ENCODE measurements at regions not wholly inside any gene's neighbourhood (a gene's known extent, or its start where the extent isn't known, plus 50 kb on each side); places are given as distances from the start of the nearest gene placed in this dataset.

DNA sequence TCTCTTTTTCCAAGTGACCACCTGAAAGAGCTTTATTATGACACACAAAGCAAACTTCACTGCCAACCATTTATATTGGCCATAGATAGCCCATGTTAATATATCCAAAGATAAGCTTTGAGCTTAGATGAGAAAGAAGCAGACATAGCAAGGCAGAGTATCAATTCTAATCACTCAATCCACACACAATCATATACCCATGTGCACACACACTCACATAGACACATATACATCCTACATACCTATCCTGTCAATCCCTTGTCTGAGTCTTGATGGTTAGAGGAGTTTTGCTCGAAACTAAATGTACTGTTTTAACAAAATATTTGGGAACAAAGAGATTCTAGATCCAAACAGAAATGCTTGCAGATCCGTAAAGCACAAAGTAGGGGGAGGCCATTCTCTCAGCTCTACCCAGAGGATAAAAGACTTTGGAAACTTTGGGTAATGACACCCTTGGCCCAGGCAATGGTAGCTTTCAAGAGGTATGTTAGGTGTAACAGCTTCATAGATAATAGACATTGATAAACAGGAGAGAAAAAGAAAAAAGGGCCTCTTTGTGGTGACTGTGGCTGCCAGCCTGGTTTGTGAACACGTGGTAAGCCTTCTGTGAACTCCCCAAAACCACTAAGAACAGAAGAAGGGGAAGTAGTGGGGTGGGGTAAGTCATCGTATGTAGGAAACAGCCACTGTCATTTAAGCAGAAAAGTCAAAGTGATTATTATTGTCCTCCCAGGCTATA, 121.6 kb downstream of the TLR4 start:
- Histone ChIP-seq H3F3A (ENCODE audit: insufficient read depth, low read length) (no peaks in the 10 kb centered on the region), H3K9me3 (ENCODE audit: low read length) (no peaks in the 10 kb centered on the region), H3K9me2 (ENCODE audit: low read depth, low read length) (no peaks in the 10 kb centered on the region), H3K36me3 (ENCODE audit: insufficient read depth, low read length) (no peaks in the 10 kb centered on the region), H3K27me3 (ENCODE audit: insufficient read depth, low read length) (no peaks in the 10 kb centered on the region), H2AFZ (ENCODE audit: low read length) (no peak overlapping the region), H3K4me1 (ENCODE audit: insufficient read depth, low read length, severe bottlenecking) (no peaks in the 10 kb centered on the region), H3K4me3 (ENCODE audit: low read depth, low read length, poor library complexity, severe bottlenecking) (no peak overlapping the region), H3K4me2 (ENCODE audit: low read length) (no peak overlapping the region), H3K79me2 (ENCODE audit: insufficient read depth, low read length) (no peaks in the 10 kb centered on the region), H4K20me1 (ENCODE audit: insufficient read depth, low read length) (no peaks in the 10 kb centered on the region), H3K27ac (ENCODE audit: low read depth, low read length, poor library complexity, severe bottlenecking) (no peak overlapping the region), H3K9ac (ENCODE audit: low read length) (no peak overlapping the region)
- TF ChIP-seq EZH2 (IDR thresholded peaks at IDR 0.05; ENCODE audit: borderline replicate concordance, low read length) = no peak
- TF ChIP-seq, protein P1, sequence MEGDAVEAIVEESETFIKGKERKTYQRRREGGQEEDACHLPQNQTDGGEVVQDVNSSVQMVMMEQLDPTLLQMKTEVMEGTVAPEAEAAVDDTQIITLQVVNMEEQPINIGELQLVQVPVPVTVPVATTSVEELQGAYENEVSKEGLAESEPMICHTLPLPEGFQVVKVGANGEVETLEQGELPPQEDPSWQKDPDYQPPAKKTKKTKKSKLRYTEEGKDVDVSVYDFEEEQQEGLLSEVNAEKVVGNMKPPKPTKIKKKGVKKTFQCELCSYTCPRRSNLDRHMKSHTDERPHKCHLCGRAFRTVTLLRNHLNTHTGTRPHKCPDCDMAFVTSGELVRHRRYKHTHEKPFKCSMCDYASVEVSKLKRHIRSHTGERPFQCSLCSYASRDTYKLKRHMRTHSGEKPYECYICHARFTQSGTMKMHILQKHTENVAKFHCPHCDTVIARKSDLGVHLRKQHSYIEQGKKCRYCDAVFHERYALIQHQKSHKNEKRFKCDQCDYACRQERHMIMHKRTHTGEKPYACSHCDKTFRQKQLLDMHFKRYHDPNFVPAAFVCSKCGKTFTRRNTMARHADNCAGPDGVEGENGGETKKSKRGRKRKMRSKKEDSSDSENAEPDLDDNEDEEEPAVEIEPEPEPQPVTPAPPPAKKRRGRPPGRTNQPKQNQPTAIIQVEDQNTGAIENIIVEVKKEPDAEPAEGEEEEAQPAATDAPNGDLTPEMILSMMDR (IDR thresholded peaks at IDR 0.05; ENCODE audit: low read length) = no peak

DNA sequence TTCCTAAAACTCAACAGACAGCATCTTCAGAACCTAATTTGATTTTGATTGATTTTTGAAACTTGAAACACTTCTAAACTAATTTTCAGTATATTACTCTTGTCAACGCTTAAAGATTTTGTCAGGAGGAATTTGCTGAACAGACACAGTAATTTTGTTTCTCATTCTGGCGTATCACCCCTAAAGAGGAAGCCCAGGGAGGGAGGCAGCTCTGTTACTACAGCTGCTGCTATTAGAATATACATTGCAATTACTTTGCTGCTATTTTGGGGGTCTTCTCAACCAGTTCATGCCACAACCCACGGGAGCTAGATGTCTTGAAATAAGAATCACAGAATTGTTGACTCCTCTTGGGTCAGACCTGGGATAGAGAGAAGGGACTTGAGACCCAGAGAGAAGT, 122.6 kb downstream of the TLR4 start:
- no peak overlapping the region for H3K9ac ChIP-seq (ENCODE audit: low read length)
- H3K9me2 ChIP-seq (ENCODE audit: low read depth, low read length) = no peaks in the 10 kb centered on the region
- H3K4me3 ChIP-seq (ENCODE audit: low read depth, low read length, poor library complexity, severe bottlenecking) = no peak overlapping the region
- no peaks in the 10 kb centered on the region for H3K79me2 ChIP-seq (ENCODE audit: insufficient read depth, low read length)
- H3F3A ChIP-seq (ENCODE audit: insufficient read depth, low read length) = no peaks in the 10 kb centered on the region
- H3K4me2 ChIP-seq (ENCODE audit: low read length) = no peak overlapping the region
- no peak overlapping the region for H3K27ac ChIP-seq (ENCODE audit: low read depth, low read length, poor library complexity, severe bottlenecking)
- no peaks in the 10 kb centered on the region for H4K20me1 ChIP-seq (ENCODE audit: insufficient read depth, low read length)
- TF ChIP-seq, protein P1 (IDR thresholded peaks at IDR 0.05; ENCODE audit: low read length) = no peak
- no peak for TF ChIP-seq EZH2 (IDR thresholded peaks at IDR 0.05; ENCODE audit: borderline replicate concordance, low read length)
- no peaks in the 10 kb centered on the region for H3K36me3 ChIP-seq (ENCODE audit: insufficient read depth, low read length)
- no peak overlapping the region for H2AFZ ChIP-seq (ENCODE audit: low read length)
- no peaks in the 10 kb centered on the region for H3K9me3 ChIP-seq (ENCODE audit: low read length)
- H3K4me1 ChIP-seq (ENCODE audit: insufficient read depth, low read length, severe bottlenecking) = no peaks in the 10 kb centered on the region
- no peaks in the 10 kb centered on the region for H3K27me3 ChIP-seq (ENCODE audit: insufficient read depth, low read length)

DNA sequence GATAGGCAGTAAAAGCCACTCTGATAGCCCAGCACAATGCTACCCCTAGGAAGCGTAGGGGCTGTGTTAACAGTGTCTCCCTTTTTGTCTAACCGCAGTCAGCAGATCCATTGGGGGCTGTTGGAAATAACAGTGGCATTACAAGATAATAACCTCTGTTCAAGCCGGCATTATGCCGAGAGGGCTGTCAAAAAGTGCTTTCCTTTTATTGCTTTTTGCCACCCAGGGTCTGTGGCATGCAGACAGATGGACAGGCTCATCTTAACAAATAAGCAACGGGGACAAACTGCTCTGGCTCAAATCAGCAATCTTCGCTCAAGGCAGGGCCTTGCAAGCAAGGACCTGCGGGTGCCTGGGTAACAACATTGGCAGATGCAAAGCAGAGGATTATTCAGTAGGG, 123.3 kb downstream of the TLR4 start:
- TF ChIP-seq, protein P1 (IDR thresholded peaks at IDR 0.05; ENCODE audit: low read length) = no peak
- no peak for TF ChIP-seq EZH2 (IDR thresholded peaks at IDR 0.05; ENCODE audit: borderline replicate concordance, low read length)
- no peaks in the 10 kb centered on the region for H3K9me3 ChIP-seq (ENCODE audit: low read length)

More for the DNA sequence above, 123.3 kb downstream of the TLR4 start:
- H3K4me1 ChIP-seq (ENCODE audit: insufficient read depth, low read length, severe bottlenecking) = no peaks in the 10 kb centered on the region
- no peaks in the 10 kb centered on the region for H3F3A ChIP-seq (ENCODE audit: insufficient read depth, low read length)
- H3K9me2 ChIP-seq (ENCODE audit: low read depth, low read length) = no peaks in the 10 kb centered on the region
- H3K4me3 ChIP-seq (ENCODE audit: low read depth, low read length, poor library complexity, severe bottlenecking) = no peak overlapping the region
- no peaks in the 10 kb centered on the region for H4K20me1 ChIP-seq (ENCODE audit: insufficient read depth, low read length)
- H2AFZ ChIP-seq (ENCODE audit: low read length) = no peak overlapping the region
- no peaks in the 10 kb centered on the region for H3K79me2 ChIP-seq (ENCODE audit: insufficient read depth, low read length)
- H3K27ac ChIP-seq (ENCODE audit: low read depth, low read length, poor library complexity, severe bottlenecking) = no peak overlapping the region
- H3K4me2 ChIP-seq (ENCODE audit: low read length) = no peak overlapping the region
- no peaks in the 10 kb centered on the region for H3K27me3 ChIP-seq (ENCODE audit: insufficient read depth, low read length)
- no peak overlapping the region for H3K9ac ChIP-seq (ENCODE audit: low read length)
- H3K36me3 ChIP-seq (ENCODE audit: insufficient read depth, low read length) = no peaks in the 10 kb centered on the region

Data from OCI-LY1 (cell line).